ENCODE measurements at regions not wholly inside any gene's neighbourhood (a gene's known extent, or its start where the extent isn't known, plus 50 kb on each side); places are given as distances from the start of the nearest gene placed in this dataset.

GRCh38 chr2:212711856-212712255 is 173.3 kb upstream of the ERBB4 start:
- TF ChIP-seq POLR2A (IDR thresholded peaks at IDR 0.05) (no peak), CTCF (IDR thresholded peaks at IDR 0.05 in 8 of 11, conservative IDR thresholded peaks at IDR 0.05 in 3 of 11) (no peak)

Data from spleen (tissue), 7 donors.